Urinary bladder (tissue), 3 donors: ENCODE measurements at regions not wholly inside any gene's neighbourhood (a gene's known extent, or its start where the extent isn't known, plus 50 kb on each side); places are given as distances from the start of the nearest gene placed in this dataset.
"Not testable (repeated sequence)": the region's sequence is repeated elsewhere in the genome, so short reads cannot be mapped to it uniquely, and the experiment has no call there.

Experiments
- DNase-seq: peaks from one replicate; pipeline ENCODE4 v3.0.0-alpha.2; 2015; ENCODE audit errors: extremely low spot score
- H3K27ac ChIP-seq: one replicate; pipeline ENCODE4 v1.5.1; 2013; ENCODE audit warnings: low read depth, mild to moderate bottlenecking, moderate library complexity
- H3K36me3 ChIP-seq: one replicate; pipeline ENCODE4 v1.6.1; 2013; ENCODE audit warnings: mild to moderate bottlenecking, moderate library complexity; ENCODE audit not compliant: insufficient read depth
- H3K4me1 ChIP-seq: one replicate; pipeline ENCODE4 v1.6.1; 2013; ENCODE audit warnings: mild to moderate bottlenecking, moderate library complexity; ENCODE audit not compliant: insufficient read depth
- H3K4me3 ChIP-seq: one replicate; pipeline ENCODE4 v1.5.1; 2013; ENCODE audit warnings: low read depth, low read length
- WGBS: extraction: QIAGEN DNeasy Blood & Tissue Kit; methylation state at CpG from one replicate; pipeline ENCODE4 v1.1.7; 2013; 5-methylcytosine and 5-hydroxymethylcytosine counted together
- donor health status: healthy with polysubstance abuse.
- donor health status: healthy.

DNA sequence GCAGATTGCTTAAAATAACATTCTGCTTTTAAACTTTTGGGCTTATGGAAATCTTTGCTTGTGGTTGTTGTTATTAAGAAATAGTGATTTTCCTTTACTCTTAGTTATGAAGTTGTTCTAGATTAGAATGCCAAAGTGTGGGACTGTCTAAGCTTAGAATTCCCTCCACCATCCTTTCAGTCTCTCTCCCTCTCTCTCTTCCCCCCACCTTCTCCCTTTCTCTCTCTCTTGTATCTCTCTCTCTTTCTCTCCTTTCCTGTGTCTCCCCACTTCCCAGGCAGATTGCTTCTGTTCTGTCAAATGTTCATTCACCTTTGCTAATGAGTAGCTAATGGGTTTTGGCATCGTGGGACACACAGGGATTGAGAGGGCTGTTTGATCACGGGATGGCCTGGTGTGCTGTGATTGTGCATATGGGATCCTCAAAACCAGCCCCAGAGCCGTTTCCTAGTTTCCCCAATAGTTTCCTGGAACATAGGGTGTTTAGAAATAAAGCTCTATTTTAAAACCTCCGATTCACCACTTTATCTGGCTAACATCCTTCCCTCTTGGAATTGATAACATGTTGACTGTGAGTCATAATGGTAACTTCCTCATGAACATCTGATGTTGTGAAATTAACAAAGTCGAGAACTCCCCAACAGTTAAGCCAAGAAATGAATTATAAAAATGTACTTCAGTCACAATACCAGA lies 502.6 kb downstream of the TMEM114 start:
- WGBS = 56% methylated on average over 5 of the region's 5 CpGs
- Histone ChIP-seq H3K4me3 (no peak overlapping the region), H3K4me1 (no peaks in the 10 kb centered on the region), H3K36me3 (no peaks in the 10 kb centered on the region), H3K27ac (no peak overlapping the region)
- no peak for DNase-seq

DNA sequence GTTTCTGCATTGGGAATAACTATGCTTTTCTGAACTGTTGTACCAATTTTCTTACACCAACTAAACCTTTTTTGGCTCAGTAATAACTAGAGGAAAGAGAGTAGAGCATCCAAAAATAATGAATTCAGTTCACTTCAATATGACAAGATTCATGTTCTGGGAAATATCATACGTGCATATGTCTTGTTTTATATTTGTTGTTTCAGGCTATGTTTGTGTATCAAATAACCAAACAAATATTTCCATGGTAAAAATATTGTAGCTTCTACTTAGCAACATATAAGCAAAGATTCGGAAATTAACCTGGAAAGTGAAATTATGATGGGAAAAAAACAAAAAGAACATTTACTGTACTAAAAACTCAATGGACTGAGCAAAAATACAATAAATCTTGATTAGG lies 503.2 kb downstream of the TMEM114 start:
- Histone ChIP-seq H3K27ac (no peak overlapping the region), H3K4me3 (no peak overlapping the region), H3K36me3 (no peaks in the 10 kb centered on the region), H3K4me1 (no peaks in the 10 kb centered on the region)
- WGBS = 73% methylated on average over 2 of the region's 2 CpGs
- no peak for DNase-seq

DNA sequence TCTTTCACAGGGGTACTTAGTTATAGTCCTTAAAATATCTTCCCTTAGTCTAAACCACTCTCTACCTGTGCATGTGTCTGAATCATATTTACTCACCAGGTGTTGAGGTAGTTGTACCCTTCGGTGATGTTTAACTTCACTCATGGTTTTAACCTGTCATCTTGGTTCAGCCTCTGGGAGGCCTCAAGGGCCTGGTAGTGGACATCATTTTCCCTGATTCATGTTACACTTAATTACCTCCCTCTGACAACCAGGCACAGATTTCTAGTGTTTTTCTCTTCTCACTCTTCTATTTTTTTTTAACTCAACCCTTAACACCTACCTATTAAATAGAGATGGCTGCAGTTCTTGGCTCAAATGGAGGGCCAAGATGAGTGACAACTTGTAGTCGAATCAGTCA lies 505.4 kb downstream of the TMEM114 start:
- no peaks in the 10 kb centered on the region for H3K36me3 ChIP-seq
- DNase-seq = no peak
- no peak overlapping the region for H3K4me3 ChIP-seq
- H3K27ac ChIP-seq = no peak overlapping the region
- H3K4me1 ChIP-seq = no peaks in the 10 kb centered on the region
- WGBS = 78% methylated on average over 2 of the region's 2 CpGs

DNA sequence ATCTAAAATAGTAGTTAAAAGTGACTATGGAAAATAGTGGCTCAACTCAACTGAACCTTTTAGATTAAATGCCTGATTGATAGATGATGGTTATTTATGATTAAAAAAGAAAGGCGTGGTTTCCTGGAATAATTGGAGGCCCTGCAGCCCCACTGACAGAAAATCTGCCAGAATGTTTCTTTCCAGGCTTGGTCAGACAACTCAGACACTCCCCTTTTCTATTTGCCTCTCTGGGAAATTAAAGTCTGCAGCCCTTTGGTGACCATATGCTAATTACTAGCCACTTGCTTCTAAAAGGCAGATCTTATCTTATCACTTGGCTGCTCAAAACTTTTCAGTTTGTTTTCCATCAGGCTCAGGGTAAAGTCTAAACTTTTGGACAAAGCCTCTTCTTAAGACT lies 506.0 kb downstream of the TMEM114 start:
- no peak overlapping the region for H3K27ac ChIP-seq
- DNase-seq = no peak
- no peak overlapping the region for H3K4me3 ChIP-seq
- no peaks in the 10 kb centered on the region for H3K36me3 ChIP-seq
- H3K4me1 ChIP-seq = no peaks in the 10 kb centered on the region
- 62% methylated on average over 1 of the region's 1 CpG for WGBS

DNA sequence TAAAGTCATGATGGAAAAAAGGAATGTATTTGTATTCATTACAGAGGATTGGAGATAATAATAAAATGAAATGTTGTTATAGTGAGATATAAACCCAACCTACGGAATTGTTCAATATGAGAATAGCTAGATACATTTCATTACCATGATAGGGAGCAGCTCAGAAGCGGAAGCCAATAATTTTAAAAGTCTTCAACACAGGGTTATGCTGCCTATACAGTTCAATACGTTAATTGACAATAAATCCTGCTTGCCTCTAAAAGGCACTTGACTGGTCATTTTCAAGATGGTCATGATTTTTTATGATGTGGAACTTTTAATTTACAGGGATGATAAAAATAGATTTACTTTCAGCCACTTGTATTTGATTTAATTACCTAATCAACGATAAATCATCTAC lies 506.8 kb downstream of the TMEM114 start:
- no peak overlapping the region for H3K27ac ChIP-seq
- 82% methylated on average over 4 of the region's 4 CpGs for WGBS
- no peak for DNase-seq
- no peak overlapping the region for H3K4me3 ChIP-seq
- H3K36me3 ChIP-seq = no peaks in the 10 kb centered on the region
- H3K4me1 ChIP-seq = no peaks in the 10 kb centered on the region

DNA sequence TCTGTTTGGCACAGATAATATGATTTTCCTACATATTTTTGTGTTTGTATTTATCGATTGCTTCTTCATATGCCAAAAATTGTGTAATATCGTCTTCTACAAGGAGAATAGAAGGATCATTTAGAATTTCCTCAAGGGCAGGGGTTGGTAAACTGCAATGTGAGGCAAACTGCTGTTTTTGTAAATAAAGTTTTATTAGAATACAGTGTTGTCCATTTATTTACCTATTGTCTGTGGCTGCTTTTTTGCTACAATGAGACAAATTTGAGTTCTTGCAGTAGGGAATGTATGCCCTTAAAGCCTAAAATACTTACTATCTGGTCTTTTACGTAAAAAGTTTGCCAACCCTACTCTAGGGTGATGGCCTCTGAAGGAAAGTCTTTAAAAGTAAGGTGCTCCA lies 509.5 kb downstream of the TMEM114 start:
- H3K36me3 ChIP-seq = no peaks in the 10 kb centered on the region
- no peak overlapping the region for H3K4me3 ChIP-seq
- DNase-seq = no peak
- no peak overlapping the region for H3K27ac ChIP-seq
- 77% methylated on average over 3 of the region's 3 CpGs for WGBS
- no peaks in the 10 kb centered on the region for H3K4me1 ChIP-seq

DNA sequence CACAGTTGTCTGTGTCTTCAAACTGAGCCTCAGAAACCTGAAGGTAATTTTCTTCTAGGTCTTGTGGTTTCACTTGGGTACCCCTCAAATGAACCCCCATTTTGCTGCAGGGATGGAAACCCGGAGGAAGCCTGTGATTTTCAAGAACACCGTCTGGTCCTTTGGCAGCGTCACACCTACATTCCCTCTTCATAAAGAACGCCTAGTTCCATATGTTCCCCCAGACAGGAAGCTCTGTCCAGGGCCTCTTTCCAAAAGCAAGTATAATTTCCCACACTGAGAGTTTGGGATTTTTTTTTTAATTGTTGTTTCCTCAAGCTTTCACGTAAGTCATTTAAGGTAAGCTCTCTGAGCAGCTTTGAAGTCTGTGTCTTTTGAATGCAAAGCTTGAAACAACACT lies 515.0 kb downstream of the TMEM114 start:
- WGBS = 69% methylated on average over 5 of the region's 5 CpGs
- Histone ChIP-seq H3K27ac (no peak overlapping the region), H3K4me3 (no peak overlapping the region), H3K4me1 (no peaks in the 10 kb centered on the region), H3K36me3 (no peaks in the 10 kb centered on the region)
- DNase-seq = no peak

DNA sequence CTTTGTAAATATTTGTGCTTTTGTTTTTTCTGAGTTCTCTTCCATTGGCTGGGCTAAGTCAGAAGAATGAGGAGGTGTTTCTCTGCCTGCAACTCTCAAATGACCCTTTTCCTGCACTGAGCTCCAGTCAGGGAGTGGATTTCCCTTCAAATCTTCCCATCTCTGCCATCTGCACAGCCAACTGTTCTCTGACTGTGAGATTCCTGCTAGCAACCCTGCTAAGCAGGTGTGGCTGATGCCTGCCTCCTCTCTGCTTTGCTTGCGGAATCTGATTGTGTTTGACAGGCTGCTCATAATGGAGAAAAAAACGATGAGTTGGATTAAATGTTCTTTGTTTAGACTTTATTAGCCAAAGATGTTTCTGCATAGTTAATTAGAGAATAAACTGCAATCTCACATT lies 519.8 kb downstream of the TMEM114 start:
- DNase-seq = no peak
- Histone ChIP-seq H3K27ac (no peak overlapping the region), H3K36me3 (no peaks in the 10 kb centered on the region), H3K4me3 (no peak overlapping the region), H3K4me1 (no peaks in the 10 kb centered on the region)
- WGBS = 57% methylated on average over 2 of the region's 2 CpGs

DNA sequence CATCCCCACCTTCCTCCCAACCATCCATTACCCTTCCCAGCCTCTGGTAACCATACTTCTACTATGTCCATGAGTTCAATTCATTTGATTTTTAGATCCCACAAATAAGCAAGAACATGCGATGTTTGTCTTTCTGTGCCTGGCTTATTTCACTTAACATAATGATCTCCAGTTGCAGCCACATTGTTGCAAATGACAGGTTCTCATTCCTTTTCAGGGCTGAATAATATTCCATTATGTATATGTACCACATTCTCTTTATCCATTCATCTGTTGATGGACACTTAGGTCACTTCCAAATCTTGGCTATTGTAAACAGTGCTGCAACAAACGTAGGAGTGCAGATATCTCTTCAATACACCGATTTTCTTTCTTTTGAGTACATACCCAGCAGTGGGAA lies 522.1 kb downstream of the TMEM114 start:
- not testable (repeated sequence) for H3K36me3 ChIP-seq, DNase-seq, H3K4me1 ChIP-seq, H3K4me3 ChIP-seq, H3K27ac ChIP-seq
- 88% methylated on average over 3 of the region's 3 CpGs for WGBS

DNA sequence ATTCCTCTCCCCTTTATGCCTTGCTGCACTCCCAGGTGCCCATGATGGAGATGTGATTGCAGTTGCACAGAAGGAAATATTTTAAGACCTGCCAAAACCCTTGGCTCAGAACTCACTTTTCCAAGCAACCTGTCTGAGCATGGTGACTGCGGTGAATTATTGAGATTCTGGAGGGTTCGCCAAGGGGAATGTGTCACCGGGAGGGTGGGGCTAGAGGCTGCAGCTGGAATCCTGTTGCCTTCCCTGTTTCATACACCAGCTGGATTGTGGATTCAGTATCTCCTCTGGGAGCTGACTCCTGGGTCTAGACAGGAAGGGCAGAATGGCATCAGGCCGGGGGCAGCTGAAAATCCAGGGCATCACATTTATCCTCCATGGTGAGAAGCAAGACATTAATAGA lies 527.2 kb downstream of the TMEM114 start:
- Histone ChIP-seq H3K27ac (no peak overlapping the region), H3K36me3 (no peaks in the 10 kb centered on the region), H3K4me1 (no peaks in the 10 kb centered on the region), H3K4me3 (no peak overlapping the region)
- no peak for DNase-seq
- WGBS = 72% methylated on average over 4 of the region's 4 CpGs

DNA sequence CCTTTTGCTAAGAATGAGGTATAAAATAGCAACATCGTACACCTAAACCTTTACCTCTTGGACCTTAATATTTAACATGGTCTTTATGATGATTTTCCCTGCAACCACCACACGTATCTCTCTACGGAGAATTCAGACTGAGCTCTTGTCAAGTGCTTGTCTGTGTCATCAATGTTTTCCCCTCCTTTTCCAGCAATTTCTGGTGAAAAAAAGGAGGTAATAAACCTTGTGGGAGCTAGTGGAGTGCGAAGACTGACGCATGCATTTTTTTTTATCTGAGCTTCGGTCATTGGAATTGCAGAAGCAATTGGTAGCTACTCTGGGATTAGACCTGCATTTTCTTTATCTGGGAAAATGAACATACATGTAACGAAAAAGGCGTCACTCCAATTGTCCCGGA lies 527.6 kb downstream of the TMEM114 start:
- 81% methylated on average over 9 of the region's 9 CpGs for WGBS
- H3K4me1 ChIP-seq = no peaks in the 10 kb centered on the region
- no peaks in the 10 kb centered on the region for H3K36me3 ChIP-seq
- no peak overlapping the region for H3K27ac ChIP-seq
- no peak overlapping the region for H3K4me3 ChIP-seq
- DNase-seq = no peak

DNA sequence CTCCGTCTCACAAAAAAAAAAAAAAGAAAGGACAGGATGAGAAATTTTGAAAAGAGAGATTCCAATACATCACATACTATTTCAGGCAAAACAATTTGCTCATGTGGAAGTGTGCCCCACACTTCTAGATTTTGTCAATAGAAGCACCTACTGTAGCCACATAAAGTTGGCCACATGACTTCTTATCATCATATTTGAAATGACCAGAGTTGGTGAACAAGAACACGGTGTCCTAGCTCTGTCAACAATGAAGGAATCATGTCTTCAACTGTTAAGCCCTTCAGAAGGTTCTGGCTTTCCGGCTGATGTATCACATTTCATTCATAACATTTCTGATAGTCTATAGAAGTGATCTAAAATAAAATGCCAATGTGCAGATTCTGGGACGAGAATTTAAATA lies 534.5 kb downstream of the TMEM114 start:
- Histone ChIP-seq H3K4me3 (no peak overlapping the region), H3K4me1 (no peaks in the 10 kb centered on the region), H3K36me3 (no peaks in the 10 kb centered on the region), H3K27ac (no peak overlapping the region)
- 75% methylated on average over 4 of the region's 4 CpGs for WGBS
- DNase-seq = no peak

DNA sequence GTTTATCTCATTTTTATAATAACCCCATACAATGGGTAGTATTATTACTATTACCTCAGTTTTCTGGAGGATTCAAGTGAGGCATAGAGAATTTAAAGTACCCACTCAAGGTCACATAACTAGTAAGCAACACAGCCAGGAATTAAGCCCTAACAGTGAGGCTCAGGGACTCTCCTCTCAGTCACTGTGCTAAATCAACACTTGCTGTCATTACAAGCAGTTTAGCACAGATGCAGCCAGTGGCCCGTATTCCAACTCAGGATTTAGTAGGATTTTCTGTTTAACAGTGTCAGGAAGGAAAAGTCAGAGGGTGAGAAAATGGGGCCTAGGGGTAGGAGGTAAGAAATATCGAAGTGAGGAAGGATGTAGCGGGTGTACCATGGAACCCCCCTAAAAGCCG lies 536.9 kb downstream of the TMEM114 start:
- no peaks in the 10 kb centered on the region for H3K4me1 ChIP-seq
- H3K27ac ChIP-seq = no peak overlapping the region
- WGBS = 57% methylated on average over 4 of the region's 4 CpGs
- no peaks in the 10 kb centered on the region for H3K36me3 ChIP-seq
- no peak overlapping the region for H3K4me3 ChIP-seq
- DNase-seq = no peak

DNA sequence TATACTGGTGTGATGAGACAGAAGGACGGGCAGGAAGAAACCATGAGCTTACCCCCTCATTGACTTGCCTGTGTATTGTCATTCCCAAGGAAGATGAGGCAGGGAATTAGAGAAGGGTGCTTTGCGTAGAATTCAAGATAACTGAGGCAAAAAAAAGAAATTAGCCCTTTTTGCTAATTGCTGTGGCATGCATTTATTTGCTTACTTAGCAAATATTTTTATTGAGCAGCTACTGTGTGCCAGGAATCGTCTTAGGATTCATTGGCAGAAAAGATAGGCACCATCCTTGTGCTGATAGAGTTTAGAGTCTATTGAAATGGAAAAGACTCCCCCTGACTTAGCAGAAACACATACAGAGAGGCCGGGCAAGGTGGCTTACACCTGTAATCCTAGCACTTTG lies 541.9 kb downstream of the TMEM114 start:
- 77% methylated on average over 4 of the region's 4 CpGs for WGBS

DNA sequence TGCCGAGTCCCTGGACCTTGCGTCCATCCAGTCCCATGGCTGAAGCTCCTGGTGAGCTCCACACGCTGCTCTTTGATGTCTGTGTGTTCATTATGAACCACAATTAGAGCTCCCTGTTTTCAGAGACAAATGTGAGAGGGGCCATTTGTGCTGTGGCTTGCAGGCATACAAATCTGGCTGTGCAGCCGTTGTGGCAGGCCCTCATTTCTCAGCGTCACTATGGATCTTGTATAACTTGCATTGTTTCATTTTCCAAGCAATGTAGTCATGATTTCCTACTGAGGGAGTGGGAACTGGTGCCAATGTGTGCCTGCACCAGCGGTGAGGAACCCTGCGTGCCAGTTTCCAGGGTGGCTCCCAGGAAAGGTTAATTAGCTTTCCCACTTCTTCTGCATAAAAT lies 542.6 kb downstream of the TMEM114 start:
- no peaks in the 10 kb centered on the region for H3K36me3 ChIP-seq
- WGBS = 83% methylated on average over 7 of the region's 7 CpGs
- H3K4me3 ChIP-seq = no peak overlapping the region
- DNase-seq = no peak
- no peaks in the 10 kb centered on the region for H3K4me1 ChIP-seq
- no peak overlapping the region for H3K27ac ChIP-seq

More for the DNA sequence above, 541.9 kb downstream of the TMEM114 start:
- Histone ChIP-seq H3K36me3 (no peaks in the 10 kb centered on the region), H3K4me1 (no peaks in the 10 kb centered on the region), H3K4me3 (no peak overlapping the region), H3K27ac (no peak overlapping the region)
- DNase-seq = no peak
